Liver (tissue), 8 donors: ENCODE measurements at regions not wholly inside any gene's neighbourhood (a gene's known extent, or its start where the extent isn't known, plus 50 kb on each side); places are given as distances from the start of the nearest gene placed in this dataset.

Experiments
- DNase-seq: peaks from one replicate; pipeline ENCODE4 v3.0.0-alpha.2; 2017; ENCODE audit warnings: low spot score
- H3K27ac ChIP-seq, 2 donors: one replicate each; pipeline ENCODE4 v1.7.0; 2013; ENCODE audit warnings: inconsistent platforms in 2 of 2, low read length in 2 of 2, control low read depth in 1 of 2, low read depth in 1 of 2, mild to moderate bottlenecking in 1 of 2
- H3K27me3 ChIP-seq, 4 donors: one replicate each; pipeline versions ENCODE4 v1.6.1 to v1.7.0; 2013; ENCODE audit warnings: low read length in 3 of 4, inconsistent platforms in 1 of 4, mild to moderate bottlenecking in 1 of 4, moderate library complexity in 1 of 4; ENCODE audit not compliant: control insufficient read depth in 4 of 4, insufficient read depth in 4 of 4
- H3K36me3 ChIP-seq, 4 donors: one replicate each; pipeline versions ENCODE4 v1.6.1 to v1.7.0; 2013; ENCODE audit warnings: low read length in 3 of 4, mild to moderate bottlenecking in 3 of 4, low read depth in 1 of 4, moderate library complexity in 1 of 4; ENCODE audit not compliant: control insufficient read depth in 4 of 4, insufficient read depth in 3 of 4
- H3K4me1 ChIP-seq, 4 donors: one replicate each; pipeline versions ENCODE4 v1.6.1 to v1.7.0; 2013; ENCODE audit warnings: low read length in 3 of 4, mild to moderate bottlenecking in 3 of 4, moderate library complexity in 1 of 4; ENCODE audit not compliant: control insufficient read depth in 4 of 4, insufficient read depth in 4 of 4
- H3K4me3 ChIP-seq, 3 donors: one replicate each; pipeline versions ENCODE4 v1.6.1 to v1.7.0; 2013; ENCODE audit warnings: low read length in 3 of 3, control low read depth in 1 of 3, low read depth in 1 of 3, mild to moderate bottlenecking in 1 of 3
- H3K9ac ChIP-seq, 2 donors: one replicate each; pipeline ENCODE4 v1.7.0; 2013; ENCODE audit warnings: low read length in 2 of 2, mild to moderate bottlenecking in 2 of 2, moderate library complexity in 2 of 2, control low read depth in 1 of 2, low read depth in 1 of 2
- H3K9me3 ChIP-seq, 4 donors: one replicate each; pipeline versions ENCODE4 v1.6.1 to v1.7.0; 2013; ENCODE audit warnings: low read length in 3 of 4; ENCODE audit not compliant: control insufficient read depth in 4 of 4
- FOXA1 ChIP-seq: IDR thresholded peaks from 2 replicates; pipeline ENCODE4 v1.6.1; 2016; ENCODE audit warnings: antibody characterized with exemption
- GABPA ChIP-seq, 2 donors: IDR thresholded peaks in 1 of 2; conservative IDR thresholded peaks in 1 of 2; 2 replicates each; pipeline ENCODE4 v1.6.1; 2016; ENCODE audit warnings: antibody characterized with exemption in 2 of 2, mild to moderate bottlenecking in 1 of 2, moderate library complexity in 1 of 2
- HNF4A ChIP-seq, 2 donors: conservative IDR thresholded peaks; 2 replicates each; pipeline ENCODE4 v1.6.1; 2016; ENCODE audit warnings: antibody characterized with exemption in 2 of 2, mild to moderate bottlenecking in 2 of 2
- HNF4G ChIP-seq: IDR thresholded peaks from 2 replicates; pipeline ENCODE4 v1.6.1; 2016; ENCODE audit warnings: antibody characterized with exemption
- RAD21 ChIP-seq, 2 donors: IDR thresholded peaks; 2 replicates each; pipeline ENCODE4 v1.6.1; 2016; ENCODE audit warnings: antibody characterized with exemption in 2 of 2, mild to moderate bottlenecking in 2 of 2
- RXRA ChIP-seq, 2 donors: IDR thresholded peaks; 2 replicates each; pipeline ENCODE4 v1.6.1; 2017 to 2018; ENCODE audit warnings: antibody characterized with exemption in 2 of 2, mild to moderate bottlenecking in 1 of 2
- TAF1 ChIP-seq: conservative IDR thresholded peaks from 2 replicates; pipeline ENCODE4 v1.6.1; 2016; ENCODE audit warnings: antibody characterized with exemption, mild to moderate bottlenecking
- YY1 ChIP-seq: IDR thresholded peaks from 2 replicates; pipeline ENCODE4 v1.6.1; 2016; ENCODE audit warnings: antibody characterized with exemption, mild to moderate bottlenecking
- WGBS: extraction: QIAGEN DNeasy Blood & Tissue Kit; methylation state at CpG from one replicate; pipeline ENCODE4 v1.1.7; 2013; 5-methylcytosine and 5-hydroxymethylcytosine counted together
- TF ChIP-seq, protein P1 (sequence below): IDR thresholded peaks from 2 replicates; pipeline ENCODE4 v1.6.1; 2016; ENCODE audit warnings: antibody characterized with exemption, mild to moderate bottlenecking
- TF ChIP-seq, protein P2 (sequence below): IDR thresholded peaks from 2 replicates; pipeline ENCODE4 v1.6.1; 2016; ENCODE audit warnings: antibody characterized with exemption
- TF ChIP-seq, protein P3 (sequence below): IDR thresholded peaks from 2 replicates; pipeline ENCODE4 v1.6.1; 2016; ENCODE audit warnings: antibody characterized with exemption
- TF ChIP-seq, protein P4 (sequence below): fragments of 150-350 bp; IDR thresholded peaks from 2 replicates; pipeline ENCODE4 v1.5.1; 2017; ENCODE audit warnings: improper control_type of control experiment, low read depth, low read length; ENCODE audit not compliant: missing input control
- donor health status: healthy.
- donor health status: healthy.
- donor health status: healthy.
- donor health status: healthy.
- donor health status: healthy.

DNA sequence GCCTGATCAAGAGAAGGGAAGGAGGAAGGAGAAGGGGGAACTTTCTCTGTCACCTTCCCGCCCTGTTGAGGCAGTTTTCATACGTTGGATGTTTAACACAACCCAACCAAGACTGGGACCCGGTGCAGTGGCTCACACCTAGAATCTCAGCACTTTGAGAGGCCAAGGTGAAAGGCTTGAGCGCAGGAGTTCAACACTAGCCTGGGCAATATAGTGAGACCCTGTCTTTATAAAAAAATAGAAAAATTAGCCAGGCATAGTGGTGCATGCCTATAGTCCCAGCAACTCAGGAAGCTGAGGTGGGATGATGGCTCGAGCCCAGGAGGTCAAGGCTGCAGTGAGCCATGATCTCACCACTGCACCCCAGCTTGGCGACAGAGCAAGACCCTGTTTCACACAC is 59.4 kb upstream of the PEG3 start:
- no peaks in the 10 kb centered on the region for H3K36me3 ChIP-seq
- no peaks in the 10 kb centered on the region for H3K4me1 ChIP-seq
- 92% methylated on average over 6 of the region's 6 CpGs for WGBS
- no peak for DNase-seq
- peaks cover 0 to 13% (median 4%) of the 10 kb centered on the region in 4 donors for H3K9me3 ChIP-seq
- no peaks in the 10 kb centered on the region for H3K27me3 ChIP-seq
- no peak overlapping the region for H3K27ac ChIP-seq
- no peak overlapping the region for H3K9ac ChIP-seq
- H3K4me3 ChIP-seq, result no peak overlapping the region
- TF ChIP-seq RXRA (IDR thresholded peaks at IDR 0.05) (no peak), TAF1 (no peak), HNF4A (conservative IDR thresholded peaks at IDR 0.05) (no peak), GABPA (IDR thresholded peaks at IDR 0.05 in 1 of 2, conservative IDR thresholded peaks at IDR 0.05 in 1 of 2) (no peak)
- TF ChIP-seq, protein P1, sequence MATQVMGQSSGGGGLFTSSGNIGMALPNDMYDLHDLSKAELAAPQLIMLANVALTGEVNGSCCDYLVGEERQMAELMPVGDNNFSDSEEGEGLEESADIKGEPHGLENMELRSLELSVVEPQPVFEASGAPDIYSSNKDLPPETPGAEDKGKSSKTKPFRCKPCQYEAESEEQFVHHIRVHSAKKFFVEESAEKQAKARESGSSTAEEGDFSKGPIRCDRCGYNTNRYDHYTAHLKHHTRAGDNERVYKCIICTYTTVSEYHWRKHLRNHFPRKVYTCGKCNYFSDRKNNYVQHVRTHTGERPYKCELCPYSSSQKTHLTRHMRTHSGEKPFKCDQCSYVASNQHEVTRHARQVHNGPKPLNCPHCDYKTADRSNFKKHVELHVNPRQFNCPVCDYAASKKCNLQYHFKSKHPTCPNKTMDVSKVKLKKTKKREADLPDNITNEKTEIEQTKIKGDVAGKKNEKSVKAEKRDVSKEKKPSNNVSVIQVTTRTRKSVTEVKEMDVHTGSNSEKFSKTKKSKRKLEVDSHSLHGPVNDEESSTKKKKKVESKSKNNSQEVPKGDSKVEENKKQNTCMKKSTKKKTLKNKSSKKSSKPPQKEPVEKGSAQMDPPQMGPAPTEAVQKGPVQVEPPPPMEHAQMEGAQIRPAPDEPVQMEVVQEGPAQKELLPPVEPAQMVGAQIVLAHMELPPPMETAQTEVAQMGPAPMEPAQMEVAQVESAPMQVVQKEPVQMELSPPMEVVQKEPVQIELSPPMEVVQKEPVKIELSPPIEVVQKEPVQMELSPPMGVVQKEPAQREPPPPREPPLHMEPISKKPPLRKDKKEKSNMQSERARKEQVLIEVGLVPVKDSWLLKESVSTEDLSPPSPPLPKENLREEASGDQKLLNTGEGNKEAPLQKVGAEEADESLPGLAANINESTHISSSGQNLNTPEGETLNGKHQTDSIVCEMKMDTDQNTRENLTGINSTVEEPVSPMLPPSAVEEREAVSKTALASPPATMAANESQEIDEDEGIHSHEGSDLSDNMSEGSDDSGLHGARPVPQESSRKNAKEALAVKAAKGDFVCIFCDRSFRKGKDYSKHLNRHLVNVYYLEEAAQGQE, result no peak
- TF ChIP-seq, protein P2, sequence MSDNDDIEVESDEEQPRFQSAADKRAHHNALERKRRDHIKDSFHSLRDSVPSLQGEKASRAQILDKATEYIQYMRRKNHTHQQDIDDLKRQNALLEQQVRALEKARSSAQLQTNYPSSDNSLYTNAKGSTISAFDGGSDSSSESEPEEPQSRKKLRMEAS, result no peak
- TF ChIP-seq, protein P3, sequence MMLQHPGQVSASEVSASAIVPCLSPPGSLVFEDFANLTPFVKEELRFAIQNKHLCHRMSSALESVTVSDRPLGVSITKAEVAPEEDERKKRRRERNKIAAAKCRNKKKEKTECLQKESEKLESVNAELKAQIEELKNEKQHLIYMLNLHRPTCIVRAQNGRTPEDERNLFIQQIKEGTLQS, result no peak

DNA sequence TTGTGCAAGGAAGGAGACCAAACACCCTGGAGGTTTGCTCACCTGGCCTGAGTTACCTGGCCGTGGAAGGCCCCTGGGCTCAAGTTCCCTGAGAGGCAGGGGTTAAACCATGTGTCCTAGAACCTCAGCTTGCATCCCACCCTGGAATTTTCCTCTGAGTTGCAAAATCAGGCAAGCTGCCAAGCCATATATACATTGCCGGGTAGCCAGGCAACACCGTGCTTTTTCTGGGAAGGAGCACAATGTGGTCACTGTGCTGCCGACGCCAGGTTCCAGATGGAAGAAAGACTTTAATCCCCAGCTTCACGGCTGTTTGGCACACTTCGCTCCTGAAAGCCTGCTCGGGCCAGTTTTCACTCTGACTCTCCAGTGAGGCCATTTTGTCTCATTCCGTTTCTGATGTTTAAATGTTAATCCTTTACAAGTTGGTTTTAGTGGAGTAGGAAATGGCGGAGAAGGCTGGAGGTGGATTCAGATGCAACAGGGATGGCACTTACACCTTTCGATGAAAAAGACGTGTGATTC is 60.1 kb upstream of the PEG3 start:
- Histone ChIP-seq H3K27ac (no peak overlapping the region), H3K9me3 (peaks cover 0 to 13% (median 4%) of the 10 kb centered on the region in 4 donors), H3K4me1 (no peaks in the 10 kb centered on the region), H3K36me3 (no peaks in the 10 kb centered on the region), H3K4me3 (no peak overlapping the region), H3K9ac (no peak overlapping the region), H3K27me3 (no peaks in the 10 kb centered on the region)
- 59% methylated on average over 12 of the region's 12 CpGs for WGBS
- DNase-seq, result peak; percentile 54
- TF ChIP-seq RAD21 (IDR thresholded peaks at IDR 0.05) (no peak), FOXA1 (no peak), RXRA (IDR thresholded peaks at IDR 0.05) (no peak), TAF1 (no peak), YY1 (no peak), HNF4G (no peak)
- TF ChIP-seq, protein P4, sequence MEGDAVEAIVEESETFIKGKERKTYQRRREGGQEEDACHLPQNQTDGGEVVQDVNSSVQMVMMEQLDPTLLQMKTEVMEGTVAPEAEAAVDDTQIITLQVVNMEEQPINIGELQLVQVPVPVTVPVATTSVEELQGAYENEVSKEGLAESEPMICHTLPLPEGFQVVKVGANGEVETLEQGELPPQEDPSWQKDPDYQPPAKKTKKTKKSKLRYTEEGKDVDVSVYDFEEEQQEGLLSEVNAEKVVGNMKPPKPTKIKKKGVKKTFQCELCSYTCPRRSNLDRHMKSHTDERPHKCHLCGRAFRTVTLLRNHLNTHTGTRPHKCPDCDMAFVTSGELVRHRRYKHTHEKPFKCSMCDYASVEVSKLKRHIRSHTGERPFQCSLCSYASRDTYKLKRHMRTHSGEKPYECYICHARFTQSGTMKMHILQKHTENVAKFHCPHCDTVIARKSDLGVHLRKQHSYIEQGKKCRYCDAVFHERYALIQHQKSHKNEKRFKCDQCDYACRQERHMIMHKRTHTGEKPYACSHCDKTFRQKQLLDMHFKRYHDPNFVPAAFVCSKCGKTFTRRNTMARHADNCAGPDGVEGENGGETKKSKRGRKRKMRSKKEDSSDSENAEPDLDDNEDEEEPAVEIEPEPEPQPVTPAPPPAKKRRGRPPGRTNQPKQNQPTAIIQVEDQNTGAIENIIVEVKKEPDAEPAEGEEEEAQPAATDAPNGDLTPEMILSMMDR, result no peak
- TF ChIP-seq, protein P1, result no peak
